Heart left ventricle (tissue), 16 donors: ENCODE measurements at regions not wholly inside any gene's neighbourhood (a gene's known extent, or its start where the extent isn't known, plus 50 kb on each side); places are given as distances from the start of the nearest gene placed in this dataset.

Source experiments
- ATAC-seq, 4 donors: fragments of 200-7000 bp; cut with Tn5 transposase; one replicate each; pipeline ENCODE4 v1.9.1; 2020 to 2022; ENCODE audit warnings: moderate library complexity in 4 of 4, mild to moderate bottlenecking in 3 of 4, moderate number of reproducible peaks in 1 of 4
- DNase-seq, 5 donors: peaks; one replicate each; pipeline ENCODE4 v3.0.0-alpha.2; 2020
- H3K27ac ChIP-seq, 12 donors: fragments of 200-600 bp; sonication (generic) in 4 of 12; one replicate each; pipeline versions ENCODE4 v1.5.0 to v1.8.0; 2016 to 2022; ENCODE audit warnings: mild to moderate bottlenecking in 2 of 12
- H3K27me3 ChIP-seq, 9 donors: fragments of 200-600 bp; sonication (generic) in 2 of 9; one replicate each; pipeline versions ENCODE4 v1.5.1 to v1.8.0; 2016 to 2022; ENCODE audit warnings: mild to moderate bottlenecking in 3 of 9
- H3K36me3 ChIP-seq, 9 donors: fragments of 200-600 bp; sonication (generic) in 2 of 9; one replicate each; pipeline versions ENCODE4 v1.5.0 to v1.8.0; 2018 to 2022; ENCODE audit warnings: mild to moderate bottlenecking in 2 of 9
- H3K4me1 ChIP-seq, 12 donors: fragments of 200-600 bp; sonication (generic) in 4 of 12; one replicate each; pipeline versions ENCODE4 v1.5.0 to v1.8.0; 2016 to 2022; ENCODE audit warnings: mild to moderate bottlenecking in 3 of 12
- H3K4me3 ChIP-seq, 12 donors: fragments of 200-600 bp; sonication (generic) in 4 of 12; one replicate each; pipeline versions ENCODE4 v1.5.0 to v1.8.0; 2017 to 2022; ENCODE audit warnings: mild to moderate bottlenecking in 9 of 12, moderate library complexity in 4 of 12
- H3K9me3 ChIP-seq, 12 donors: fragments of 200-600 bp; sonication (generic) in 4 of 12; one replicate each; pipeline versions ENCODE4 v1.5.0 to v1.8.0; 2016 to 2022; ENCODE audit warnings: mild to moderate bottlenecking in 1 of 12
- CTCF ChIP-seq, 12 donors: fragments of 200-600 bp; sonication (generic) in 4 of 12; IDR thresholded peaks; one replicate each; pipeline versions ENCODE4 v1.5.0 to v1.8.0; 2018 to 2022; ENCODE audit warnings: antibody characterized with exemption in 12 of 12, mild to moderate bottlenecking in 5 of 12
- POLR2A ChIP-seq, 2 donors: fragments of 450-650 bp; IDR thresholded peaks; one replicate each; pipeline ENCODE4 v1.6.1; 2017; ENCODE audit warnings: antibody characterized with exemption in 2 of 2, mild to moderate bottlenecking in 2 of 2, moderate library complexity in 2 of 2
- WGBS, 4 donors: extraction: QIAGEN DNeasy Blood & Tissue Kit in 2 of 4; methylation state at CpG; one replicate each; pipeline versions ENCODE4 v1.1.5 to v1.1.7; 2013 to 2018; 5-methylcytosine and 5-hydroxymethylcytosine counted together
- intact Hi-C, 10 donors: fragments of 100-400 bp; cut with DNase I; formaldehyde crosslinking; loops; one replicate each; pipeline versions ENCODE4 v1.11.1 to v1.14.2; 2022
- donor health status: ischemic (EF 13 %, LVEDD 7.1; RV severe dilation, severe dysfunction).
- donor health status: healthy with polysubstance abuse.
- donor health status: DM: no; HTN: yes; CAD: no.
- donor health status: DM: no; HTN: no; CAD: no.
- donor health status: ischemic (EF 25% LVEDD 6.9; RV normal size, moderate dysfunction).
- donor health status: ischemic (EF 25% LVEDD 5.7; RV mildly dilated, moderate dysfunction).
- donor health status: healthy.
- donor health status: DM: yes; HTN: yes; CAD: no.
- donor health status: ischemic (EF 35%, LVEDD 5.7; RV mildly dilated, moderate dysfunction).
- donor health status: nonischemic (EF 11% LVEDD 7.7; RV severe dilation, severe dysfunction).
- donor health status: DM: yes; HTN: yes; CAD: no.
- donor health status: PGD.
- donor health status: ischemic (EF 29% LVEDD 5.4; RV normal size, mild dysfunction).
- donor health status: nonischemic (EF 23%, LVEDD 6.1; RV moderate dilation, normal function).

GRCh38 chr5:117027384-117027783 is 452.8 kb upstream of the SEMA6A start:
- 96 to 100% (median 98%) methylated on average over 2 of the region's 2 CpGs for WGBS, 4 donors
- no peak overlapping the region for H3K27ac ChIP-seq
- DNase-seq (no peak), ATAC-seq (no peak)
- H3K9me3 ChIP-seq: no peaks in the 10 kb centered on the region
- TF ChIP-seq POLR2A (IDR thresholded peaks at IDR 0.05) (no peak), CTCF (IDR thresholded peaks at IDR 0.05) (no peak)
- H3K4me3 ChIP-seq: no peak overlapping the region
- no peaks in the 10 kb centered on the region for H3K4me1 ChIP-seq
- intact Hi-C loops: no loop called here
- no peaks in the 10 kb centered on the region for H3K36me3 ChIP-seq
- H3K27me3 ChIP-seq: no peaks in the 10 kb centered on the region

- Histone ChIP-seq H3K4me3 (no peak overlapping the region), H3K27me3 (no peaks in the 10 kb centered on the region), H3K36me3 (no peaks in the 10 kb centered on the region), H3K4me1 (no peaks in the 10 kb centered on the region), H3K9me3 (no peaks in the 10 kb centered on the region), H3K27ac (no peak overlapping the region)
- TF ChIP-seq CTCF (IDR thresholded peaks at IDR 0.05) (no peak), POLR2A (IDR thresholded peaks at IDR 0.05) (no peak)
- intact Hi-C loops: no loop called here
- DNase-seq (no peak), ATAC-seq (no peak)
- WGBS, 4 donors: 52 to 56% (median 53%) methylated on average over 2 of the region's 2 CpGs
Measured at GRCh38 chr5:117020999-117021398, 446.4 kb upstream of the SEMA6A start.

- no peak overlapping the region for H3K4me3 ChIP-seq
- H3K36me3 ChIP-seq: no peaks in the 10 kb centered on the region
- intact Hi-C loops: no loop called here
- H3K27ac ChIP-seq: no peak overlapping the region
- TF ChIP-seq CTCF (IDR thresholded peaks at IDR 0.05): no peak
- TF ChIP-seq POLR2A (IDR thresholded peaks at IDR 0.05): no peak
- peaks cover 0 to 18% (median 3%) of the 10 kb centered on the region in 12 donors for H3K9me3 ChIP-seq
- H3K4me1 ChIP-seq: no peaks in the 10 kb centered on the region
- ATAC-seq (no peak), DNase-seq (no peak)
- 60 to 69% (median 65%) methylated on average over 3 to 5 of the region's 5 CpGs for WGBS, 4 donors
- H3K27me3 ChIP-seq: no peaks in the 10 kb centered on the region
Measured at GRCh38 chr5:117013280-117013877, 438.8 kb upstream of the SEMA6A start.

GRCh38 chr5:117010574-117010973 is 436.0 kb upstream of the SEMA6A start:
- no peaks in the 10 kb centered on the region for H3K36me3 ChIP-seq
- no peak overlapping the region for H3K27ac ChIP-seq
- TF ChIP-seq CTCF (IDR thresholded peaks at IDR 0.05) (no peak), POLR2A (IDR thresholded peaks at IDR 0.05) (no peak)
- no peak for ATAC-seq
- 91 to 96% (median 95%) methylated on average over 2 of the region's 2 CpGs for WGBS, 4 donors
- no peaks in the 10 kb centered on the region for H3K27me3 ChIP-seq
- H3K4me1 ChIP-seq: no peaks in the 10 kb centered on the region
- no peak for DNase-seq
- intact Hi-C loops: no loop called here
- no peak overlapping the region for H3K4me3 ChIP-seq
- peaks cover 0 to 18% (median 3%) of the 10 kb centered on the region in 12 donors for H3K9me3 ChIP-seq
